Lower lobe of right lung (tissue), 2 donors: ENCODE measurements at regions not wholly inside any gene's neighbourhood (a gene's known extent, or its start where the extent isn't known, plus 50 kb on each side); places are given as distances from the start of the nearest gene placed in this dataset.
A peak's percentile ranks its signal among the peaks of the same experiment; 100 is the strongest.

ENCODE experiments used
- ATAC-seq, 2 donors: fragments of 200-7000 bp; cut with Tn5 transposase; one replicate each; pipeline ENCODE4 v1.9.1; 2020 to 2022; ENCODE audit warnings: mild to moderate bottlenecking in 2 of 2, moderate library complexity in 2 of 2
- DNase-seq: peaks from one replicate; pipeline ENCODE4 v3.0.0-alpha.2; 2020
- H3K27ac ChIP-seq: fragments of 200-600 bp; one replicate; pipeline ENCODE4 v1.8.0; 2022
- H3K27me3 ChIP-seq: fragments of 200-600 bp; one replicate; pipeline ENCODE4 v1.8.0; 2022; ENCODE audit warnings: low read depth
- H3K36me3 ChIP-seq: fragments of 200-600 bp; one replicate; pipeline ENCODE4 v1.8.0; 2022; ENCODE audit warnings: mild to moderate bottlenecking
- H3K4me1 ChIP-seq: fragments of 200-600 bp; one replicate; pipeline ENCODE4 v1.8.0; 2022
- H3K4me3 ChIP-seq: fragments of 200-600 bp; one replicate; pipeline ENCODE4 v1.8.0; 2022; ENCODE audit warnings: mild to moderate bottlenecking
- H3K9me3 ChIP-seq: fragments of 200-600 bp; one replicate; pipeline ENCODE4 v1.8.0; 2022
- intact Hi-C: fragments of 100-400 bp; cut with DNase I; formaldehyde crosslinking; loops from one replicate; pipeline ENCODE4 v1.11.0; 2022
- TF ChIP-seq, protein P1 (sequence below): fragments of 200-600 bp; IDR thresholded peaks from one replicate; pipeline ENCODE4 v1.8.0; 2022; ENCODE audit warnings: antibody characterized with exemption, mild to moderate bottlenecking
- donor health status: DM: no; HTN: yes; CAD: no; lungs with severe emphysema.

DNA sequence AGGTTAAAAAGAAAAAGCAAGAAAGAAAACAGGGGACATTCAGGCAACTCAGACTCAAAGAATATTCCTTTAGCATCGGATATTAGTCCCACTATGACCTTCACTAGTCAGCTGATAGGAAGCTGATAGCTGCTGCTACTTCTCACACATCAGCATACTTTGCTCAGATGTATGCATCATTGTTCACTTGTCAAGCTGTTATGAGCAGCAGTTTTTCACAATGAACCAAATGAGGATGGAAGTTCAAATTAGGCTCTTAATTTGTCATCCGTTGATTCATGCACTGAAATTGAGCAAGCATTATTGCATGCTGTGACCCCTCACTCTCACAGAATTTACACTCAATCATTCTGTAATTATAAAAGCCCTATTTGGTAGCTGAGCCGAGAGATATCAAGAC, 257.7 kb downstream of the SNX13 start:
- no peaks in the 10 kb centered on the region for H3K36me3 ChIP-seq
- intact Hi-C loops: no loop called here
- TF ChIP-seq, protein P1, sequence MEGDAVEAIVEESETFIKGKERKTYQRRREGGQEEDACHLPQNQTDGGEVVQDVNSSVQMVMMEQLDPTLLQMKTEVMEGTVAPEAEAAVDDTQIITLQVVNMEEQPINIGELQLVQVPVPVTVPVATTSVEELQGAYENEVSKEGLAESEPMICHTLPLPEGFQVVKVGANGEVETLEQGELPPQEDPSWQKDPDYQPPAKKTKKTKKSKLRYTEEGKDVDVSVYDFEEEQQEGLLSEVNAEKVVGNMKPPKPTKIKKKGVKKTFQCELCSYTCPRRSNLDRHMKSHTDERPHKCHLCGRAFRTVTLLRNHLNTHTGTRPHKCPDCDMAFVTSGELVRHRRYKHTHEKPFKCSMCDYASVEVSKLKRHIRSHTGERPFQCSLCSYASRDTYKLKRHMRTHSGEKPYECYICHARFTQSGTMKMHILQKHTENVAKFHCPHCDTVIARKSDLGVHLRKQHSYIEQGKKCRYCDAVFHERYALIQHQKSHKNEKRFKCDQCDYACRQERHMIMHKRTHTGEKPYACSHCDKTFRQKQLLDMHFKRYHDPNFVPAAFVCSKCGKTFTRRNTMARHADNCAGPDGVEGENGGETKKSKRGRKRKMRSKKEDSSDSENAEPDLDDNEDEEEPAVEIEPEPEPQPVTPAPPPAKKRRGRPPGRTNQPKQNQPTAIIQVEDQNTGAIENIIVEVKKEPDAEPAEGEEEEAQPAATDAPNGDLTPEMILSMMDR: no peak
- no peaks in the 10 kb centered on the region for H3K27me3 ChIP-seq
- H3K4me1 ChIP-seq: peaks cover 15% of the 10 kb centered on the region
- H3K27ac ChIP-seq: no peak overlapping the region
- no peak overlapping the region for H3K4me3 ChIP-seq
- no peaks in the 10 kb centered on the region for H3K9me3 ChIP-seq
- no peak for ATAC-seq
- no peak for DNase-seq

DNA sequence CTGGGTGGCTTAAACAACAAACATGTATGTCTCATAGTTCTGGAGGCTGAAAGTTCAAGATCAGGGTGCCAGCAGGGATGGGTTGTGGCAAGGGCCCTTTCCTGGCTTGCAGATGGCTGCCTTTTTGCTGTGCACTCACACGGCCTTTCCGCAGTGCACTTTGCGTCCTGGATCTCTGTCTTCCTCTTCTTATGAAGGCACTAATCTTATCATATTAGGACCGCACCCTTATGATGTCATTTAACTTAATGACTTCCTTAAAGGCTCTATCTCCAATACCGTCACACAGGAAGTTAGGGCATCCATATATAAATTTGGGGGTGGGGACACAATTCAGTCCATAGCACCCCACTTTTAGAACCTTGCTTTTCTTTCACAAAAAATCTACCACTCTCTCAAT, 255.2 kb downstream of the SNX13 start:
- DNase-seq: no peak
- Histone ChIP-seq H3K27me3 (no peaks in the 10 kb centered on the region), H3K9me3 (no peaks in the 10 kb centered on the region), H3K4me3 (no peak overlapping the region), H3K4me1 (peaks cover 7% of the 10 kb centered on the region), H3K27ac (no peak overlapping the region), H3K36me3 (no peaks in the 10 kb centered on the region)
- TF ChIP-seq, protein P1: no peak
- ATAC-seq: no peak
- intact Hi-C loops: no loop called here

DNA sequence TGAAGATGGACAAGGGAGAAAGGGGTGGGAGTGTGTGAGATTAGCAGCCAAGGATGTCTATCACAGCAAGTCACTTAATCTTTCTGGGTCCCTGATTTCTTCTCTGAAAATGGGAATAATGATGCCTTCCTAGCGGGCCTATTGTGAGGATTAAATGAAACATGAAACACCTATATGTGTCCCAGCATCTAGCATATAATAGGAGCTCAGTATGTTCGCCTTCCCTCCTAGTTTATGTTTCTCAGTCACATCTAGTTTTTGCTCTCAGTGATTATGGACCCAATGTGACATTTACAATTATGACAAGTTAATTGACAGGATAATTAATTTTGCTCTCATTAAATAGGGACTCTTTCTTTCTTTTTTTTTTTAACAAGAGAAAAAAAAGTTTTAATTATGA, 252.9 kb downstream of the SNX13 start:
- H3K4me3 ChIP-seq: no peak overlapping the region
- TF ChIP-seq, protein P1: no peak
- no peak for DNase-seq

DNA sequence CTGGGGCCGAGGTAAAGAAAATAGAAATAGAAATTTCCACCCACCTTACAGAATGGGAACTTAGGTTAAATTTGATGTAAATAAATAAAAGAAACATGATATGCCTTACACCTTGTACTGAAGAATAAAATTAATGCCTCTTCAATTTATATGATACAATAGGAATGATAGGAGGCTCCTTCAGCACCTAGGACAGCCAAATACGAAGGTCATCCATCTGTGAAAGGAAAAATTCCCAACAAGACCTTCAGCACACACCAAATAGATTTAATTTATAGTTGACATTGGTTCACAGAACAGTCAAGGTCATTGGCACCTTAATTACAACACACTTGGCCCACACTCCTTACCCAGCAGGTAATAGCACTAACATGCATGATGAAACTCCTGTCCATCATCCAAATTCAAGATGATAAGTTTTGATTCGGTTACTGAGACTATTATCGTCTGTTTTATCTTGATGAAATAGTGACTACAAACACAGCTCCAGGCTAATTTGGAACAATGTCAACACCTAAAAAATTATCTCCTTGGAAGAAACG, 250.9 kb downstream of the SNX13 start:
- Histone ChIP-seq H3K27me3 (no peaks in the 10 kb centered on the region), H3K9me3 (no peaks in the 10 kb centered on the region), H3K4me3 (no peak overlapping the region), H3K27ac (no peak overlapping the region), H3K36me3 (no peaks in the 10 kb centered on the region), H3K4me1 (no peaks in the 10 kb centered on the region)
- ATAC-seq (no peak), DNase-seq (no peak)
- TF ChIP-seq, protein P1: no peak
- intact Hi-C loops: no loop called here

More for the DNA sequence above, 252.9 kb downstream of the SNX13 start:
- H3K36me3 ChIP-seq: no peaks in the 10 kb centered on the region
- H3K9me3 ChIP-seq: no peaks in the 10 kb centered on the region
- ATAC-seq: no peak
- no peaks in the 10 kb centered on the region for H3K27me3 ChIP-seq
- H3K4me1 ChIP-seq: no peaks in the 10 kb centered on the region
- intact Hi-C loops: no loop called here
- no peak overlapping the region for H3K27ac ChIP-seq

DNA sequence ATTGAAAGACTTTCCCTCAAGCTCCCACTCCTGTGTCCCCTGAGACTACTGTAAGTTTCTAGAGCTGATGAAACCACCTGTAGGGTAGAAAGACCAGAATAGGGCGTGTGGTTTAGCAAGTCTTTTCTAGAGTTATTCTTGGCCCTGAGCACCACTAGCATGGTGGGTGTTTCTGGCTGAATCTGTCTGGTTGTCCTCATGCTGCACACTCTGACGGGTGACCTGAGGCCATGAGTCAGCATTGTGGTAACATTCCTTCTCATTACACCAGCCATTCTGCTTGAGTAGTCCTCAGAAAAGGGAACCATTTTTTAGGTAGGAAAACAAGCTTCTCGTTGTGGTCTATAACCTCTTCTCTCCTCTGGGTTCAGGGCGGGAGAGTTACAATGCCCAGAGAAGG, 250.3 kb downstream of the SNX13 start:
- DNase-seq (no peak), ATAC-seq (peak in 1 of 2 donors; percentile 66)
- Histone ChIP-seq H3K4me3 (no peak overlapping the region), H3K4me1 (no peaks in the 10 kb centered on the region), H3K36me3 (no peaks in the 10 kb centered on the region), H3K27me3 (no peaks in the 10 kb centered on the region), H3K27ac (no peak overlapping the region), H3K9me3 (no peaks in the 10 kb centered on the region)
- intact Hi-C loops: no loop called here
- TF ChIP-seq, protein P1: no peak

DNA sequence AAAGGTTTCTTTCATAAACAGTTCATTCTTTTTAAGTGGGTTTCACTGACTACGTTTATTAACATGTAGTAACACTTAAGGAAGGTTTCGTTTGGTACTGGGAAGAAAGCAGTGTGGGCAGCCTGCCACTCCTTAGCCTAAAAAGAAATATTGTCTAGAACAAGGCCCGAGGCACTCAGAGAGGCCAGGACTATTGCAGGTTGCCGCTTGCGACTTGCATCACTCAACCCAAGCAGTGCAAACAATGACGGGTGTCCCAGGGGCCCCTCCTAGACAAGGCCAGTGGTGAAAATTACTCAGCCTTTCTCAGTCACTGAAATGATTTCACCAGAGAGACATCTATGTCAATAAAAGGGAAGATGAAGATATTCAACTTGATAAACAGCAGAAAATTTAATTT, 243.9 kb downstream of the SNX13 start:
- Histone ChIP-seq H3K4me3 (no peak overlapping the region), H3K9me3 (peaks cover 22% of the 10 kb centered on the region), H3K36me3 (no peaks in the 10 kb centered on the region), H3K4me1 (no peaks in the 10 kb centered on the region), H3K27me3 (no peaks in the 10 kb centered on the region), H3K27ac (no peak overlapping the region)
- peak; percentile 52 for DNase-seq
- TF ChIP-seq, protein P1: no peak
- ATAC-seq: peak; percentile 77 to 82
- intact Hi-C loops: no loop called here
